Upper lobe of left lung (tissue), 4 donors: ENCODE measurements at regions not wholly inside any gene's neighbourhood (a gene's known extent, or its start where the extent isn't known, plus 50 kb on each side); places are given as distances from the start of the nearest gene placed in this dataset.

ENCODE experiments used
- EP300 ChIP-seq, 4 donors: sonication (generic); formaldehyde crosslinking; IDR thresholded peaks; one replicate each; pipeline ENCODE4 v1.5.1; 2017; ENCODE audit warnings: antibody characterized with exemption in 4 of 4, control low read depth in 2 of 4
- POLR2A ChIP-seq, 4 donors: fragments of 450-650 bp; IDR thresholded peaks; one replicate each; pipeline ENCODE4 v1.5.1; 2016 to 2017; ENCODE audit warnings: antibody characterized with exemption in 4 of 4, mild to moderate bottlenecking in 2 of 4
- TF ChIP-seq, protein P1 (sequence below), 6 experiments: fragments of 450-650 bp in 4 of 6; fragments of 200-600 bp in 2 of 6; sonication (generic) in 2 of 6; IDR thresholded peaks; one replicate each; pipeline ENCODE4 v1.5.1; 2016 to 2019; ENCODE audit warnings: antibody characterized with exemption in 6 of 6

DNA sequence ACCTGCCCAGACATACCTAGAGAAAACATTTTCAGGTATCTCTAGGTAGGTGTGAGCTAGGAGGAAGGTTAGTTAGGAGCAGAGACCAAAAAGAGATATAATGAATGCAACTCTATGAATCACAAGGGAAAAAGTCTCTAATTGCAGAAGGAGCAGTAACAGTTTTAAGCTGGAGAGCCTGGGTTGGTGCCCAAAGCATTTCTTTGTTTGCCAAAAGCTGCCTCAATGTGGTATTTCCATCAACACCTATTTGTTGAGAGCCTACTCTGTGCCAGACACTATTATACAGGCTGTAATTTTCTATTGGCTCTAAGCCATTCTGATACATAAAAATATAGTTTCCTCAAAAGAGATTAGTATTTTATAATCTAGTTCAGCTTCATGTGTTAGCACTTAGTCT is 141.6 kb downstream of the UBE2E3 start:
- TF ChIP-seq, protein P1, sequence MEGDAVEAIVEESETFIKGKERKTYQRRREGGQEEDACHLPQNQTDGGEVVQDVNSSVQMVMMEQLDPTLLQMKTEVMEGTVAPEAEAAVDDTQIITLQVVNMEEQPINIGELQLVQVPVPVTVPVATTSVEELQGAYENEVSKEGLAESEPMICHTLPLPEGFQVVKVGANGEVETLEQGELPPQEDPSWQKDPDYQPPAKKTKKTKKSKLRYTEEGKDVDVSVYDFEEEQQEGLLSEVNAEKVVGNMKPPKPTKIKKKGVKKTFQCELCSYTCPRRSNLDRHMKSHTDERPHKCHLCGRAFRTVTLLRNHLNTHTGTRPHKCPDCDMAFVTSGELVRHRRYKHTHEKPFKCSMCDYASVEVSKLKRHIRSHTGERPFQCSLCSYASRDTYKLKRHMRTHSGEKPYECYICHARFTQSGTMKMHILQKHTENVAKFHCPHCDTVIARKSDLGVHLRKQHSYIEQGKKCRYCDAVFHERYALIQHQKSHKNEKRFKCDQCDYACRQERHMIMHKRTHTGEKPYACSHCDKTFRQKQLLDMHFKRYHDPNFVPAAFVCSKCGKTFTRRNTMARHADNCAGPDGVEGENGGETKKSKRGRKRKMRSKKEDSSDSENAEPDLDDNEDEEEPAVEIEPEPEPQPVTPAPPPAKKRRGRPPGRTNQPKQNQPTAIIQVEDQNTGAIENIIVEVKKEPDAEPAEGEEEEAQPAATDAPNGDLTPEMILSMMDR (IDR thresholded peaks at IDR 0.05), result no peak
- TF ChIP-seq EP300 (IDR thresholded peaks at IDR 0.05) (no peak), POLR2A (IDR thresholded peaks at IDR 0.05) (no peak)
